WTC11 (cell line): ENCODE measurements at regions not wholly inside any gene's neighbourhood (a gene's known extent, or its start where the extent isn't known, plus 50 kb on each side); places are given as distances from the start of the nearest gene placed in this dataset.

ENCODE experiments used
- ATAC-seq: fragments of 200-7000 bp; cut with Tn5 transposase; 2 replicates; pipeline ENCODE4 v1.10.0; 2021; ENCODE audit warnings: mild to moderate bottlenecking, moderate library complexity
- CTCF ChIA-PET: fragments of 300-600 bp; sonication (Branson Sonifier 250); formaldehyde crosslinking; loops from one replicate; lab custom pipeline; 2021; ENCODE audit warnings: antibody characterized with exemption; lab: Charles Lee
- POLR2A ChIA-PET: fragments of 350-600 bp; sonication (Branson Sonifier 250); formaldehyde crosslinking; loops from one replicate; lab custom pipeline; 2021; ENCODE audit warnings: antibody characterized with exemption; lab: Charles Lee
- DNase-seq: peaks from one replicate; pipeline ENCODE4 v3.0.0; 2021; ENCODE audit warnings: low spot score
- H3K27ac Mint-ChIP-seq: 2 replicates; pipeline ENCODE4 v1.8.0; 2021; ENCODE audit warnings: mixed read lengths
- H3K27me3 Mint-ChIP-seq: 2 replicates; pipeline ENCODE4 v1.8.0; 2021; ENCODE audit warnings: low read depth, mild to moderate bottlenecking, moderate library complexity, mixed read lengths
- H3K36me3 Mint-ChIP-seq: 2 replicates; pipeline ENCODE4 v1.8.0; 2021; ENCODE audit warnings: mixed read lengths
- H3K4me1 Mint-ChIP-seq: 2 replicates; pipeline ENCODE4 v1.8.0; 2022; ENCODE audit warnings: mixed read lengths
- H3K4me3 Mint-ChIP-seq: 2 replicates; pipeline ENCODE4 v1.8.0; 2021; ENCODE audit warnings: mild to moderate bottlenecking, moderate library complexity, mixed read lengths
- H3K9me3 Mint-ChIP-seq: 2 replicates; pipeline ENCODE4 v1.8.0; 2021; ENCODE audit warnings: mixed read lengths
- CBFB ChIP-seq: sonication (generic); formaldehyde crosslinking; IDR thresholded peaks from 2 replicates; pipeline ENCODE4 v1.8.1; 2022; ENCODE audit warnings: mild to moderate bottlenecking, low read depth, missing genetic modification reagents
- E2F5 ChIP-seq: sonication (generic); formaldehyde crosslinking; IDR thresholded peaks from 2 replicates; pipeline ENCODE4 v1.8.1; 2022; ENCODE audit warnings: mild to moderate bottlenecking, moderate library complexity, missing genetic modification reagents
- FOXJ3 ChIP-seq: sonication (generic); formaldehyde crosslinking; IDR thresholded peaks from 2 replicates; pipeline ENCODE4 v1.9.0; 2021; ENCODE audit warnings: missing genetic modification reagents, mild to moderate bottlenecking, borderline replicate concordance
- FOXP4 ChIP-seq: sonication (generic); formaldehyde crosslinking; IDR thresholded peaks from 2 replicates; pipeline ENCODE4 v1.8.0; 2022; ENCODE audit warnings: mild to moderate bottlenecking, missing genetic modification reagents
- GABPB1 ChIP-seq: sonication (generic); formaldehyde crosslinking; IDR thresholded peaks from 2 replicates; pipeline ENCODE4 v1.8.1; 2023; ENCODE audit warnings: mild to moderate bottlenecking, missing genetic modification reagents
- NFATC4 ChIP-seq: fragments of 250-450 bp; sonication (Bioruptor Pico); IDR thresholded peaks from 2 replicates; pipeline ENCODE4 v1.9.0; 2021; ENCODE audit warnings: mild to moderate bottlenecking
- TCF7 ChIP-seq: sonication (generic); formaldehyde crosslinking; IDR thresholded peaks from 2 replicates; pipeline ENCODE4 v1.8.0; 2022; ENCODE audit warnings: mild to moderate bottlenecking, low read depth, missing genetic modification reagents, moderate library complexity
- USF1 ChIP-seq: sonication (generic); formaldehyde crosslinking; IDR thresholded peaks from 2 replicates; pipeline ENCODE4 v1.8.0; 2022; ENCODE audit warnings: mild to moderate bottlenecking, missing genetic modification reagents
- ZBTB21 ChIP-seq: sonication (generic); formaldehyde crosslinking; IDR thresholded peaks from 2 replicates; pipeline ENCODE4 v1.8.1; 2023; ENCODE audit warnings: mild to moderate bottlenecking, missing genetic modification reagents, borderline replicate concordance
- TF ChIP-seq, protein P1 (sequence below): sonication (generic); formaldehyde crosslinking; IDR thresholded peaks from 2 replicates; pipeline ENCODE4 v1.8.0; 2023; ENCODE audit warnings: missing genetic modification reagents, mild to moderate bottlenecking, borderline replicate concordance
- TF ChIP-seq, protein P2 (sequence below): sonication (generic); formaldehyde crosslinking; IDR thresholded peaks from 2 replicates; pipeline ENCODE4 v1.8.1; 2022; ENCODE audit warnings: missing genetic modification reagents, borderline replicate concordance
- TF ChIP-seq, protein P3 (sequence below): fragments of 250-450 bp; sonication (Bioruptor Pico); IDR thresholded peaks from 2 replicates; pipeline ENCODE4 v1.9.0; 2021; ENCODE audit warnings: mild to moderate bottlenecking, borderline replicate concordance
- TF ChIP-seq, protein P4 (sequence below): fragments of 250-450 bp; sonication (Bioruptor Pico); IDR thresholded peaks from 2 replicates; pipeline ENCODE4 v1.8.0; 2021; ENCODE audit warnings: mild to moderate bottlenecking

- TF ChIP-seq, protein P1, sequence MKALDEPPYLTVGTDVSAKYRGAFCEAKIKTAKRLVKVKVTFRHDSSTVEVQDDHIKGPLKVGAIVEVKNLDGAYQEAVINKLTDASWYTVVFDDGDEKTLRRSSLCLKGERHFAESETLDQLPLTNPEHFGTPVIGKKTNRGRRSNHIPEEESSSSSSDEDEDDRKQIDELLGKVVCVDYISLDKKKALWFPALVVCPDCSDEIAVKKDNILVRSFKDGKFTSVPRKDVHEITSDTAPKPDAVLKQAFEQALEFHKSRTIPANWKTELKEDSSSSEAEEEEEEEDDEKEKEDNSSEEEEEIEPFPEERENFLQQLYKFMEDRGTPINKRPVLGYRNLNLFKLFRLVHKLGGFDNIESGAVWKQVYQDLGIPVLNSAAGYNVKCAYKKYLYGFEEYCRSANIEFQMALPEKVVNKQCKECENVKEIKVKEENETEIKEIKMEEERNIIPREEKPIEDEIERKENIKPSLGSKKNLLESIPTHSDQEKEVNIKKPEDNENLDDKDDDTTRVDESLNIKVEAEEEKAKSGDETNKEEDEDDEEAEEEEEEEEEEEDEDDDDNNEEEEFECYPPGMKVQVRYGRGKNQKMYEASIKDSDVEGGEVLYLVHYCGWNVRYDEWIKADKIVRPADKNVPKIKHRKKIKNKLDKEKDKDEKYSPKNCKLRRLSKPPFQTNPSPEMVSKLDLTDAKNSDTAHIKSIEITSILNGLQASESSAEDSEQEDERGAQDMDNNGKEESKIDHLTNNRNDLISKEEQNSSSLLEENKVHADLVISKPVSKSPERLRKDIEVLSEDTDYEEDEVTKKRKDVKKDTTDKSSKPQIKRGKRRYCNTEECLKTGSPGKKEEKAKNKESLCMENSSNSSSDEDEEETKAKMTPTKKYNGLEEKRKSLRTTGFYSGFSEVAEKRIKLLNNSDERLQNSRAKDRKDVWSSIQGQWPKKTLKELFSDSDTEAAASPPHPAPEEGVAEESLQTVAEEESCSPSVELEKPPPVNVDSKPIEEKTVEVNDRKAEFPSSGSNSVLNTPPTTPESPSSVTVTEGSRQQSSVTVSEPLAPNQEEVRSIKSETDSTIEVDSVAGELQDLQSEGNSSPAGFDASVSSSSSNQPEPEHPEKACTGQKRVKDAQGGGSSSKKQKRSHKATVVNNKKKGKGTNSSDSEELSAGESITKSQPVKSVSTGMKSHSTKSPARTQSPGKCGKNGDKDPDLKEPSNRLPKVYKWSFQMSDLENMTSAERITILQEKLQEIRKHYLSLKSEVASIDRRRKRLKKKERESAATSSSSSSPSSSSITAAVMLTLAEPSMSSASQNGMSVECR (CRISPR knock-in tag): no peak
- TF ChIP-seq, protein P2, sequence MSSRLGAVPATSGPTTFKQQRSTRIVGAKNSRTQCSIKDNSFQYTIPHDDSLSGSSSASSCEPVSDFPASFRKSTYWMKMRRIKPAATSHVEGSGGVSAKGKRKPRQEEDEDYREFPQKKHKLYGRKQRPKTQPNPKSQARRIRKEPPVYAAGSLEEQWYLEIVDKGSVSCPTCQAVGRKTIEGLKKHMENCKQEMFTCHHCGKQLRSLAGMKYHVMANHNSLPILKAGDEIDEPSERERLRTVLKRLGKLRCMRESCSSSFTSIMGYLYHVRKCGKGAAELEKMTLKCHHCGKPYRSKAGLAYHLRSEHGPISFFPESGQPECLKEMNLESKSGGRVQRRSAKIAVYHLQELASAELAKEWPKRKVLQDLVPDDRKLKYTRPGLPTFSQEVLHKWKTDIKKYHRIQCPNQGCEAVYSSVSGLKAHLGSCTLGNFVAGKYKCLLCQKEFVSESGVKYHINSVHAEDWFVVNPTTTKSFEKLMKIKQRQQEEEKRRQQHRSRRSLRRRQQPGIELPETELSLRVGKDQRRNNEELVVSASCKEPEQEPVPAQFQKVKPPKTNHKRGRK: no peak
- no peak for TF ChIP-seq TCF7 (CRISPR knock-in tag)
- no peak for TF ChIP-seq FOXJ3
- no peak for TF ChIP-seq GABPB1 (CRISPR knock-in tag)
Observed at GRCh38 chr3:194038960-194039359, 97.0 kb upstream of the HES1 start (continued).

GRCh38 chr3:194040516-194041273, 95.3 kb upstream of the HES1 start:
- no peak overlapping the region for H3K4me3 Mint-ChIP-seq
- H3K4me1 Mint-ChIP-seq: peaks cover 2% of the 10 kb centered on the region; the same call in 1 of the 2 replicates
- TF ChIP-seq, protein P3, sequence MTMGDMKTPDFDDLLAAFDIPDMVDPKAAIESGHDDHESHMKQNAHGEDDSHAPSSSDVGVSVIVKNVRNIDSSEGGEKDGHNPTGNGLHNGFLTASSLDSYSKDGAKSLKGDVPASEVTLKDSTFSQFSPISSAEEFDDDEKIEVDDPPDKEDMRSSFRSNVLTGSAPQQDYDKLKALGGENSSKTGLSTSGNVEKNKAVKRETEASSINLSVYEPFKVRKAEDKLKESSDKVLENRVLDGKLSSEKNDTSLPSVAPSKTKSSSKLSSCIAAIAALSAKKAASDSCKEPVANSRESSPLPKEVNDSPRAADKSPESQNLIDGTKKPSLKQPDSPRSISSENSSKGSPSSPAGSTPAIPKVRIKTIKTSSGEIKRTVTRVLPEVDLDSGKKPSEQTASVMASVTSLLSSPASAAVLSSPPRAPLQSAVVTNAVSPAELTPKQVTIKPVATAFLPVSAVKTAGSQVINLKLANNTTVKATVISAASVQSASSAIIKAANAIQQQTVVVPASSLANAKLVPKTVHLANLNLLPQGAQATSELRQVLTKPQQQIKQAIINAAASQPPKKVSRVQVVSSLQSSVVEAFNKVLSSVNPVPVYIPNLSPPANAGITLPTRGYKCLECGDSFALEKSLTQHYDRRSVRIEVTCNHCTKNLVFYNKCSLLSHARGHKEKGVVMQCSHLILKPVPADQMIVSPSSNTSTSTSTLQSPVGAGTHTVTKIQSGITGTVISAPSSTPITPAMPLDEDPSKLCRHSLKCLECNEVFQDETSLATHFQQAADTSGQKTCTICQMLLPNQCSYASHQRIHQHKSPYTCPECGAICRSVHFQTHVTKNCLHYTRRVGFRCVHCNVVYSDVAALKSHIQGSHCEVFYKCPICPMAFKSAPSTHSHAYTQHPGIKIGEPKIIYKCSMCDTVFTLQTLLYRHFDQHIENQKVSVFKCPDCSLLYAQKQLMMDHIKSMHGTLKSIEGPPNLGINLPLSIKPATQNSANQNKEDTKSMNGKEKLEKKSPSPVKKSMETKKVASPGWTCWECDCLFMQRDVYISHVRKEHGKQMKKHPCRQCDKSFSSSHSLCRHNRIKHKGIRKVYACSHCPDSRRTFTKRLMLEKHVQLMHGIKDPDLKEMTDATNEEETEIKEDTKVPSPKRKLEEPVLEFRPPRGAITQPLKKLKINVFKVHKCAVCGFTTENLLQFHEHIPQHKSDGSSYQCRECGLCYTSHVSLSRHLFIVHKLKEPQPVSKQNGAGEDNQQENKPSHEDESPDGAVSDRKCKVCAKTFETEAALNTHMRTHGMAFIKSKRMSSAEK (CRISPR knock-in tag): no peak
- no peak for TF ChIP-seq FOXP4 (CRISPR knock-in tag)
- TF ChIP-seq E2F5 (CRISPR knock-in tag): no peak
- TF ChIP-seq USF1 (CRISPR knock-in tag): no peak
- TF ChIP-seq CBFB (CRISPR knock-in tag): no peak
- no peak for TF ChIP-seq ZBTB21 (CRISPR knock-in tag)
- no peak for TF ChIP-seq FOXJ3
- TF ChIP-seq, protein P4, sequence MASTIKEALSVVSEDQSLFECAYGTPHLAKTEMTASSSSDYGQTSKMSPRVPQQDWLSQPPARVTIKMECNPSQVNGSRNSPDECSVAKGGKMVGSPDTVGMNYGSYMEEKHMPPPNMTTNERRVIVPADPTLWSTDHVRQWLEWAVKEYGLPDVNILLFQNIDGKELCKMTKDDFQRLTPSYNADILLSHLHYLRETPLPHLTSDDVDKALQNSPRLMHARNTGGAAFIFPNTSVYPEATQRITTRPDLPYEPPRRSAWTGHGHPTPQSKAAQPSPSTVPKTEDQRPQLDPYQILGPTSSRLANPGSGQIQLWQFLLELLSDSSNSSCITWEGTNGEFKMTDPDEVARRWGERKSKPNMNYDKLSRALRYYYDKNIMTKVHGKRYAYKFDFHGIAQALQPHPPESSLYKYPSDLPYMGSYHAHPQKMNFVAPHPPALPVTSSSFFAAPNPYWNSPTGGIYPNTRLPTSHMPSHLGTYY: no peak
- no peak for TF ChIP-seq NFATC4
- H3K27me3 Mint-ChIP-seq: no peaks in the 10 kb centered on the region; the same call in 1 of the 2 replicates
- DNase-seq (no peak), ATAC-seq (no peak)
- ChIA-PET POLR2A (interaction anchor here (0.7 kb wide), 1 partner anchor 651 kb away, joined by 9 read pairs; no protein-coding TSS in a partner anchor), CTCF (no interaction called here)
- no peaks in the 10 kb centered on the region for H3K36me3 Mint-ChIP-seq
- H3K9me3 Mint-ChIP-seq: no peaks in the 10 kb centered on the region
- no peak overlapping the region for H3K27ac Mint-ChIP-seq
